WI38 (cell line): ENCODE measurements at regions not wholly inside any gene's neighbourhood (a gene's known extent, or its start where the extent isn't known, plus 50 kb on each side); places are given as distances from the start of the nearest gene placed in this dataset.
"Not testable (repeated sequence)": the region's sequence is repeated elsewhere in the genome, so short reads cannot be mapped to it uniquely, and the experiment has no call there.

Source experiments
- H3K4me3 ChIP-seq: 2 replicates; pipeline ENCODE4 v1.5.1; 2011; ENCODE audit warnings: low read depth, mild to moderate bottlenecking, control low read depth, low read length
- TF ChIP-seq, protein P1 (sequence below): IDR thresholded peaks from 2 replicates; pipeline ENCODE4 v1.5.1; 2012; ENCODE audit warnings: low read depth, mild to moderate bottlenecking, control low read depth, low read length

DNA sequence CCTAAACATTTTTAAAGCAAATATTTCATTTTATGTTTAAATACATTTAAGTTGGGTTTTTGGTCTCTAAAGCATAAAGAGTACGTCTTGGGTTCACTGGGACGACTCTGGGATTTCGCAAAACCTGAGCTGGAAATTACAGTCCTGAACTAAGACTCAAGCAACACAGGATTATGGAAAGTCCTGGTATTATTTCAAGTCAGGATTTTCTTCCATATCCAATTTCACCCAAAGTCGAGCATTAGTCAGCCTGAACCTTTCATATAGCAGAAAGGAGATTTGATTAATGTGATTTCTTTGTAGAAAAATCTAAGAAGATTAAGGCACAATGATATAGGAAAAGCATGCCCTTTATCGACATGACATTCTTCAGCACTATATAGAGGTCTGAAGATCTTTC lies 100.0 kb downstream of the MTERF1 start:
- no peak overlapping the region for H3K4me3 ChIP-seq
- TF ChIP-seq, protein P1, sequence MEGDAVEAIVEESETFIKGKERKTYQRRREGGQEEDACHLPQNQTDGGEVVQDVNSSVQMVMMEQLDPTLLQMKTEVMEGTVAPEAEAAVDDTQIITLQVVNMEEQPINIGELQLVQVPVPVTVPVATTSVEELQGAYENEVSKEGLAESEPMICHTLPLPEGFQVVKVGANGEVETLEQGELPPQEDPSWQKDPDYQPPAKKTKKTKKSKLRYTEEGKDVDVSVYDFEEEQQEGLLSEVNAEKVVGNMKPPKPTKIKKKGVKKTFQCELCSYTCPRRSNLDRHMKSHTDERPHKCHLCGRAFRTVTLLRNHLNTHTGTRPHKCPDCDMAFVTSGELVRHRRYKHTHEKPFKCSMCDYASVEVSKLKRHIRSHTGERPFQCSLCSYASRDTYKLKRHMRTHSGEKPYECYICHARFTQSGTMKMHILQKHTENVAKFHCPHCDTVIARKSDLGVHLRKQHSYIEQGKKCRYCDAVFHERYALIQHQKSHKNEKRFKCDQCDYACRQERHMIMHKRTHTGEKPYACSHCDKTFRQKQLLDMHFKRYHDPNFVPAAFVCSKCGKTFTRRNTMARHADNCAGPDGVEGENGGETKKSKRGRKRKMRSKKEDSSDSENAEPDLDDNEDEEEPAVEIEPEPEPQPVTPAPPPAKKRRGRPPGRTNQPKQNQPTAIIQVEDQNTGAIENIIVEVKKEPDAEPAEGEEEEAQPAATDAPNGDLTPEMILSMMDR, result no peak

- H3K4me3 ChIP-seq, result no peak overlapping the region
- TF ChIP-seq, protein P1, result no peak
Observed at GRCh38 chr7:91784469-91784868, 96.0 kb downstream of the MTERF1 start.

- TF ChIP-seq, protein P1, result no peak
- no peak overlapping the region for H3K4me3 ChIP-seq
Observed at GRCh38 chr7:91787931-91788330, 92.6 kb downstream of the MTERF1 start.

- no peak overlapping the region for H3K4me3 ChIP-seq
- TF ChIP-seq, protein P1, result no peak
Observed at GRCh38 chr7:91789086-91789485, 91.4 kb downstream of the MTERF1 start.

DNA sequence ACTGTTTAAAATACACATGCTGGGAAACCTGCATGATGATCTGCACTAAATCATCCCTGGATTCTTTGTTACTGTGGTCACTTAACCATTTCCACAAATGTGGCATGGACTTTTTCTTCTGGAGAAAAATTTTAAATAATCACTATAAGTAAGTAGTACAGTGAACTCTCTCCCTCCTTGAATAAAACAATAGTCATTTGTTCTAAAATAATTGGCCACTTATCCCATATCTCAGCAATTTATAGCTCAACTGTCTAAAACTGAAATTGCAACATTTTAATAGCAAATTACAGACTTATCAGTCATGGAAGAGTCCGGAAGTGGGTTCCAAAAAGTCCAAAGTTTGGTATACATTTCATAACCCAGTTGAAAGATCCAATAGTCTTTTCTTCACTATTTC lies 90.9 kb downstream of the MTERF1 start:
- TF ChIP-seq, protein P1, result no peak

DNA sequence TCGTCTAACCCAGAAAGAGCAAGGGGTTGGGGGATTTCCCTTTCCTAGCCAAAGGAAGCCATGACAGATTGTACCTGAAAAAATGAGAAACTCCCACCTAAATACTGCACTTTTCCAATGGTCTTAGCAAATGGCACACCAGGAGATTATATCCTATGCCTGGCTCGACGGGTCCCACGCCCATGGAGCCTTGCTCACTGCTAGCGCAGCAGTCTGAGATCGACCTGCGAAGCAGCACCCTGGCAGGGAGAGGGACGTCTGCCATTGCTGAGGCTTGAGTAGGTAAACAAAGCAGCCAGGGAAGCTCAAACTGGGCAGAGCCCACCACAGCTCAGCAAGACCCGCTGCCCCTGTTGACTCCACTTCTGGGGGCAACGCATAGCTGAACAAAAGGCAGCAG lies 89.9 kb downstream of the MTERF1 start:
- not testable (repeated sequence) for H3K4me3 ChIP-seq

More for the DNA sequence above, 90.9 kb downstream of the MTERF1 start:
- H3K4me3 ChIP-seq, result no peak overlapping the region

GRCh38 chr7:91796122-91796521 lies 84.4 kb downstream of the MTERF1 start:
- no peak overlapping the region for H3K4me3 ChIP-seq
- TF ChIP-seq, protein P1, result no peak

DNA sequence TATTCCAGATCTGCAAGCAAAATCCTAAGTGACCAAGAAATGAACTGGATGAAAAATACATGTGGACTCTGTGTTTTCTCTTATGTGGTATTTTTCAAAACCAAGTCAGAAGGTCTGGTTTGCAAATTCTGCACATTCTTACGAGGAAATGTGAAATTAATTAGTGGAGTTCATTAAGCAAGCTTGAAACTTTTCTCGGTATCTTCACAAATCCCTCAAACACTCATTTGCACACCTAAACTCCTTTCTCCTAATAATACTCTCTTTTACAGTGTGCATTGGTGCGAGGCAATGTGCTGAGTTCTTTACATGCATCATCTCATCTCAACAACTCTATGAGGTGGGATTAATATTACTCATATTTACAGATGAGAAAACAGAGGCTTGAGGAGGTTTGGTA lies 82.1 kb downstream of the MTERF1 start:
- TF ChIP-seq, protein P1, result no peak
- no peak overlapping the region for H3K4me3 ChIP-seq
